ENCODE measurements at regions not wholly inside any gene's neighbourhood (a gene's known extent, or its start where the extent isn't known, plus 50 kb on each side); places are given as distances from the start of the nearest gene placed in this dataset.

DNA sequence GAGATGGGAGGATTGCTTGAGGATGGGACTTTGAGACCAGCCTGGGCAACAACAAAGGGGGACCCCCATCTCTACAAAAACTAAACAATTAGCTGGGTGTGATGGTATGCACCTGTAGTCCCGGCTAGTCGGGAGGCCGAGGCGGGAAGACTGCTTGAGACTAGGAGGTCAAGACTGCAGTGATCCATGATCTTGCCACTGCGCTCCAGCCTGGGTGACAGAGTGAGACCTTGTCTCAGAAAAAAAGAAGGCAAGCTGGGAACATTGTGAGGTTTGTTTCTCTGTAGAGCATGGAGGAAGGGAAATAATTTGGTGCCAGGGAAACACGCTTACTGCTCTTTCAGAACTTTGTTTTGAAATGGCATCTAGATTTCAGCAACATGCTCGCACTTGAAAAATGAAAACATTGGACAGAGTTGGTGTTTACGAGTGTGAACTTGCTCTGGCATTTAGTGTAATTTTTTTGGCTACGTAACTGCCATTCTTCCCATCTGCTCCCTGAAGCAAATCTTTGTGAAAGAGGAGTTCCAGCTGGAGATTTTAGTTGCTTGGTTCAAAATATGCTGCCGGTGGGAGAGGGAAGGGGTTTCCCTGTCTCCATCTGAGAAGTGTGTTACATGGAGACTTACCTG is 125.6 kb upstream of the DLX2 start:
- intact Hi-C loops (cut with micrococcal nuclease) = no loop called here
- H3K9me3 Mint-ChIP-seq = no peaks in the 10 kb centered on the region
- H3K4me3 Mint-ChIP-seq = no peak overlapping the region
- peaks cover 63% of the 10 kb centered on the region for H3K4me1 Mint-ChIP-seq (ENCODE audit: low read depth)
- peaks cover 1% of the 10 kb centered on the region for H3K27me3 Mint-ChIP-seq (ENCODE audit: insufficient read depth)
- DNase-seq (ENCODE audit: low spot score) = no peak
- H3K36me3 Mint-ChIP-seq (ENCODE audit: low read depth) = peaks cover 4% of the 10 kb centered on the region
- H3K27ac Mint-ChIP-seq = no peak overlapping the region

GRCh38 chr2:172229125-172229524 is 126.4 kb upstream of the DLX2 start:
- Mint-ChIP-seq H3K9me3 (no peaks in the 10 kb centered on the region), H3K36me3 (ENCODE audit: low read depth) (peaks cover 6% of the 10 kb centered on the region), H3K4me1 (ENCODE audit: low read depth) (peaks cover 60% of the 10 kb centered on the region), H3K27ac (no peak overlapping the region), H3K4me3 (no peak overlapping the region), H3K27me3 (ENCODE audit: insufficient read depth) (peaks cover 9% of the 10 kb centered on the region)
- intact Hi-C loops (cut with micrococcal nuclease) = no loop called here
- no peak for DNase-seq (ENCODE audit: low spot score)

- H3K27me3 Mint-ChIP-seq (ENCODE audit: insufficient read depth) = peaks cover 19% of the 10 kb centered on the region
- intact Hi-C loops (cut with micrococcal nuclease) = no loop called here
- peaks cover 64% of the 10 kb centered on the region for H3K4me1 Mint-ChIP-seq (ENCODE audit: low read depth)
- peaks cover 6% of the 10 kb centered on the region for H3K36me3 Mint-ChIP-seq (ENCODE audit: low read depth)
- no peak overlapping the region for H3K27ac Mint-ChIP-seq
- no peaks in the 10 kb centered on the region for H3K9me3 Mint-ChIP-seq
- DNase-seq (ENCODE audit: low spot score) = no peak
- H3K4me3 Mint-ChIP-seq = no peak overlapping the region
Measured at GRCh38 chr2:172230332-172230888, 127.7 kb upstream of the DLX2 start.

GRCh38 chr2:172230889-172231401 is 128.2 kb upstream of the DLX2 start:
- H3K27me3 Mint-ChIP-seq (ENCODE audit: insufficient read depth) = peaks cover 23% of the 10 kb centered on the region
- no peak for DNase-seq (ENCODE audit: low spot score)
- peaks cover 64% of the 10 kb centered on the region for H3K4me1 Mint-ChIP-seq (ENCODE audit: low read depth)
- peaks cover 6% of the 10 kb centered on the region for H3K36me3 Mint-ChIP-seq (ENCODE audit: low read depth)
- H3K27ac Mint-ChIP-seq = no peak overlapping the region
- no peak overlapping the region for H3K4me3 Mint-ChIP-seq
- intact Hi-C loops (cut with micrococcal nuclease) = no loop called here
- H3K9me3 Mint-ChIP-seq = no peaks in the 10 kb centered on the region

DNA sequence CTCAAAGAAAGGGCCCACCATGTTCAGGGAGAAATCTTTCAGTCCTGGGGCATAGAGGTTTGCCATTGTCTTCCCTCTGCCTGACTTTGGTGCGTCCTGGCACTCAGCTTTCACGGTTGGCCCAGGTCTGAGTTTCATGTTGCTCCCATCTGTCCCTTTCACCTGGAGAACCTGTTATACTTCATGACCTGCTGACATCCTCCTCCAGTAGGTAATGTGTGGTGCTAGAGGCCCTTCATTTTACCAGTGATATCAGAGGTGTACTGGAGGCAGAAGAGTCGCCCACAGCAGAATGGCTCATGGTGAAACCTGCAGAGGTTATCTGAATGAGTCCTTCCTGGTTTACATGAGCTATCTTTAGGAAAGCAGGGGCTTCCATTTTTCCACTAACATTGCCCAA is 128.8 kb upstream of the DLX2 start:
- Mint-ChIP-seq H3K27ac (no peak overlapping the region), H3K36me3 (ENCODE audit: low read depth) (peaks cover 6% of the 10 kb centered on the region), H3K4me1 (ENCODE audit: low read depth) (peaks cover 64% of the 10 kb centered on the region), H3K4me3 (no peak overlapping the region), H3K9me3 (no peaks in the 10 kb centered on the region), H3K27me3 (ENCODE audit: insufficient read depth) (peaks cover 28% of the 10 kb centered on the region)
- DNase-seq (ENCODE audit: low spot score) = no peak
- intact Hi-C loops (cut with micrococcal nuclease) = no loop called here

GRCh38 chr2:172232708-172233396 is 130.2 kb upstream of the DLX2 start:
- Mint-ChIP-seq H3K4me1 (ENCODE audit: low read depth) (peaks cover 63% of the 10 kb centered on the region), H3K9me3 (no peaks in the 10 kb centered on the region), H3K27ac (no peak overlapping the region), H3K36me3 (ENCODE audit: low read depth) (peaks cover 6% of the 10 kb centered on the region), H3K27me3 (ENCODE audit: insufficient read depth) (peaks cover 39% of the 10 kb centered on the region), H3K4me3 (no peak overlapping the region)
- DNase-seq (ENCODE audit: low spot score) = no peak
- intact Hi-C loops (cut with micrococcal nuclease) = no loop called here

GRCh38 chr2:172233987-172234715 is 131.5 kb upstream of the DLX2 start:
- intact Hi-C loops (cut with micrococcal nuclease) = no loop called here
- peak overlapping the region; percentile 84 for H3K4me3 Mint-ChIP-seq
- peaks cover 50% of the 10 kb centered on the region for H3K4me1 Mint-ChIP-seq (ENCODE audit: low read depth)
- no peak for DNase-seq (ENCODE audit: low spot score)
- H3K27ac Mint-ChIP-seq = no peak overlapping the region
- peaks cover 3% of the 10 kb centered on the region for H3K36me3 Mint-ChIP-seq (ENCODE audit: low read depth)
- no peaks in the 10 kb centered on the region for H3K9me3 Mint-ChIP-seq
- H3K27me3 Mint-ChIP-seq (ENCODE audit: insufficient read depth) = peaks cover 47% of the 10 kb centered on the region

DNA sequence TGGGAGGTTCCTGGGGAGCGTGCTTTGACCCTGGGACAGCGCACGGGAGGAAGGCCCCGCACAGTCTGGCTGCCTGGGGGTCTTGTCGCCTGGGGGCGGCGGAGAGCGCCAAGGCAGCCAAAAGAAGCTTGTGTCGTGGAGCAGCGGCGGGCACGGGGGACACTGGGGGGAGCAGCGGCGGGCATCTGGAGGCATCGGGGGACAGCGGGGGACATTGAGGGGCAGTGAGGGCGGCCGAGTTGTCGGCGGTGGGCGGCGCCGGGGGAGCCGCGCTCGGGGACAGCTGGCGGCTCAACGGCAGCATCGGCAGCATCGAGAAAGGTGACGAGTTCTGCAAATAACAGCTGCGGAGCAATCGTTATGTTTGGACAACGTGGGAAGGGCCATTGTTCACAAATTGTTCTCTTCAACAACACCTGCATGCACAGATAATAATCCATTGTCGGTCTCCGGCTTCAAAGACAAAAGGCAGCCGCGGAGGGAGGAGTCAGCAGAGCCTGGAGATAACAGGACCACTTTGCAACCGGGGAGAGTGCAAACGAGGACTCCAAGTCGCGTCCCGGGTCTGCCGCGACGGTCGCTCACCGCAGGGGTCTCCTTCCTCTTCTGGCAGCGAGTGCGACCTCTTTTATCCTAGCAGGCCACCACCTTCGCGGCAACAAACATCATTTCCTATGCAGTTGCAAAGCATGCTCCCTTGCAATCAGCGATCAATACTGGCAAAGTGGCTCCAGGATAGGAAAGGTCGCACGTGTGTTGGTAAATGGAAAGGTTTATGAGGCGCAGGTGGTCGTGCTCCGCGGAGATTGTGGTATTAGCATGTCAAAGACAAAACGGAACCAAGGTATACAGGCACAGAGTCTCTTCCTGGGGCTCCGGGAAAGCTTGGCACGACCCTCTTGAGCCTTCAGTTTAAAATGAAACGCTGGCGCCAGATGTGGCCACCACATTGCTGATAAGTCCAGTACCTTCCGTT is 132.3 kb upstream of the DLX2 start:
- peaks cover 44% of the 10 kb centered on the region for H3K4me1 Mint-ChIP-seq (ENCODE audit: low read depth)
- no peak overlapping the region for H3K27ac Mint-ChIP-seq
- H3K27me3 Mint-ChIP-seq (ENCODE audit: insufficient read depth) = peaks cover 47% of the 10 kb centered on the region
- DNase-seq (ENCODE audit: low spot score) = no peak
- intact Hi-C loops (cut with micrococcal nuclease) = no loop called here
- H3K36me3 Mint-ChIP-seq (ENCODE audit: low read depth) = peaks cover 3% of the 10 kb centered on the region
- peak overlapping the region; percentile 84 for H3K4me3 Mint-ChIP-seq
- no peaks in the 10 kb centered on the region for H3K9me3 Mint-ChIP-seq

DNA sequence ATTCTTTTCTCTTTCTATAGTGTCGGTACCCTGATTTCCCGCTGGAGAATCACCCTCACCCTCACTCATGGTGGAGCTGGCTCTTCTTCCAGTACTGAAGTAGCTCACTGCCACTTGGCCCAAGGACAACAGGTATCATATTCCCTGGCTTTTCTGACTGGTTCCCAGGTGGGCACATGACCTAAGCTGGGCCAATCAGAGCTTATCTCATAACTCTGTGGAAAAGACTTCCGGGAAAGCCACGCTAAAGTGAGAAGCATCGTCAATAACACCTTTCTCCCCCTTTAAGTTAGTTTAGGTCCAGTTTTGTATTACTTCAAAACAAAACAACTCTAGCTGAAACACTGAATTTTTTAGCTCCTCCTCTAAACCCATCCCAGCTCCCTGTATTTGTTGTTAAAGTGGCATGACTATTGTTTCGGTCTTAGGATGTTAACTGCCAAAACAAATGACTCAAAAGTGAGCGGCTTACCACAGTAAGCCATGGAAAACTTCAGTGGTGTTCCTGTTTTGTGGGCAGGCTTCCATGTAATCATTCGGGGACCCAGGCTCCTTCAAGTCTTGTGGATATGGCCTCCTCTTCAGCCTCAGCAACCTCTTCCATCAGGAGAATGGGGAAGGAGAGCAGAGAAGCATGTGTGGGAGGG is 137.4 kb upstream of the DLX2 start:
- DNase-seq (ENCODE audit: low spot score) = no peak
- H3K27ac Mint-ChIP-seq = no peak overlapping the region
- H3K27me3 Mint-ChIP-seq (ENCODE audit: insufficient read depth) = peaks cover 33% of the 10 kb centered on the region
- H3K36me3 Mint-ChIP-seq (ENCODE audit: low read depth) = no peaks in the 10 kb centered on the region
- H3K9me3 Mint-ChIP-seq = no peaks in the 10 kb centered on the region
- no peak overlapping the region for H3K4me3 Mint-ChIP-seq
- intact Hi-C loops (cut with micrococcal nuclease) = no loop called here
- peaks cover 17% of the 10 kb centered on the region for H3K4me1 Mint-ChIP-seq (ENCODE audit: low read depth)

DNA sequence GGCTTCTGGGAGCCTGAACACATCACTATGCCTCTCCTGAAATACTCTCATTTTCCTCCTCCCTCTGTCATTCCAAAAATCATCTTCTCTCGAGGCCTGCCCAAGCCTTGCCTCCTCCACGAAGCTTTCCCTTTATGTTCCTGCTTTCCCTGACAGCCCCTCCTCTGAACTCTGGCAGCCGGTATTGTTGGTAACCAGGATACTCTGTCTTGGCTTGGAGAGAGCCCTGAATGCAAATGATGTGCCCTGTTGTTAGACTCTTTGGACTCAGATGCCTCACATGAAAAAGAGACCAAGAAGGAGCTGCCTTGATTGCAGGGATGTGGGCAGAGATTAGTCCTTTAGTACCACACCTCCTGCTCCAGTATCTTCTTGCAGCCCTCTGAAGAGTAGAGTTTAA is 138.5 kb upstream of the DLX2 start:
- Mint-ChIP-seq H3K27me3 (ENCODE audit: insufficient read depth) (peaks cover 27% of the 10 kb centered on the region), H3K4me1 (ENCODE audit: low read depth) (peaks cover 6% of the 10 kb centered on the region), H3K36me3 (ENCODE audit: low read depth) (no peaks in the 10 kb centered on the region), H3K9me3 (no peaks in the 10 kb centered on the region), H3K27ac (no peak overlapping the region), H3K4me3 (no peak overlapping the region)
- intact Hi-C loops (cut with micrococcal nuclease) = no loop called here
- DNase-seq (ENCODE audit: low spot score) = no peak

DNA sequence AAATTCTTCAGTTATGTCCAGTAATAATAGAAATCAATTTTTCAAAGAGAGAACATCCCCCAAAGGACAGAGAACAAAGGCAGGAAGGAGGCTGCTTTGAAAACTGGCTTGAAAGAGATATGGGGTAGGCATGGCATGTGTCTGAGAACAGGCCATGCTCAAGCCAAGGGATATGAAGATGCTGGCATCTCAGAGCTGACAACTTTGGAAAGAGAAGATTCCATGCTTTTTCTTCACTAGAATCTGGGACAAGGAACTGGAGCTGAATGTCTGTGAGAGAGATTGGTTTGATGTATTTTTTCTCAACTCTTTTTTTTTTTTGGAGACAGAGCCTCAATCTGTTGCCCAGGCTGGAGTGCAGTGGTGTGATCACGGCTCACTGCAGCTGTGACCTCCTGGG is 139.8 kb upstream of the DLX2 start:
- DNase-seq (ENCODE audit: low spot score) = no peak
- peaks cover 4% of the 10 kb centered on the region for H3K36me3 Mint-ChIP-seq (ENCODE audit: low read depth)
- H3K9me3 Mint-ChIP-seq = peaks cover 9% of the 10 kb centered on the region
- H3K4me3 Mint-ChIP-seq = no peak overlapping the region
- H3K27ac Mint-ChIP-seq = no peak overlapping the region
- intact Hi-C loops (cut with micrococcal nuclease) = no loop called here
- peaks cover 11% of the 10 kb centered on the region for H3K4me1 Mint-ChIP-seq (ENCODE audit: low read depth)
- H3K27me3 Mint-ChIP-seq (ENCODE audit: insufficient read depth) = peaks cover 16% of the 10 kb centered on the region

GRCh38 chr2:172242961-172243360 is 140.3 kb upstream of the DLX2 start:
- no peak for DNase-seq (ENCODE audit: low spot score)
- Mint-ChIP-seq H3K4me1 (ENCODE audit: low read depth) (peaks cover 11% of the 10 kb centered on the region), H3K9me3 (peaks cover 13% of the 10 kb centered on the region), H3K36me3 (ENCODE audit: low read depth) (peaks cover 7% of the 10 kb centered on the region), H3K27ac (no peak overlapping the region), H3K27me3 (ENCODE audit: insufficient read depth) (peaks cover 13% of the 10 kb centered on the region), H3K4me3 (no peak overlapping the region)
- intact Hi-C loops (cut with micrococcal nuclease) = no loop called here
